Activated gamma-delta T cell treated with Interleukin-2 at 50 U/mL for 16 hours (primary cell): ENCODE measurements at regions not wholly inside any gene's neighbourhood (a gene's known extent, or its start where the extent isn't known, plus 50 kb on each side); places are given as distances from the start of the nearest gene placed in this dataset.

ENCODE experiments used
- DNase-seq: peaks from one replicate; pipeline ENCODE4 v3.0.0-alpha.2; 2020

DNA sequence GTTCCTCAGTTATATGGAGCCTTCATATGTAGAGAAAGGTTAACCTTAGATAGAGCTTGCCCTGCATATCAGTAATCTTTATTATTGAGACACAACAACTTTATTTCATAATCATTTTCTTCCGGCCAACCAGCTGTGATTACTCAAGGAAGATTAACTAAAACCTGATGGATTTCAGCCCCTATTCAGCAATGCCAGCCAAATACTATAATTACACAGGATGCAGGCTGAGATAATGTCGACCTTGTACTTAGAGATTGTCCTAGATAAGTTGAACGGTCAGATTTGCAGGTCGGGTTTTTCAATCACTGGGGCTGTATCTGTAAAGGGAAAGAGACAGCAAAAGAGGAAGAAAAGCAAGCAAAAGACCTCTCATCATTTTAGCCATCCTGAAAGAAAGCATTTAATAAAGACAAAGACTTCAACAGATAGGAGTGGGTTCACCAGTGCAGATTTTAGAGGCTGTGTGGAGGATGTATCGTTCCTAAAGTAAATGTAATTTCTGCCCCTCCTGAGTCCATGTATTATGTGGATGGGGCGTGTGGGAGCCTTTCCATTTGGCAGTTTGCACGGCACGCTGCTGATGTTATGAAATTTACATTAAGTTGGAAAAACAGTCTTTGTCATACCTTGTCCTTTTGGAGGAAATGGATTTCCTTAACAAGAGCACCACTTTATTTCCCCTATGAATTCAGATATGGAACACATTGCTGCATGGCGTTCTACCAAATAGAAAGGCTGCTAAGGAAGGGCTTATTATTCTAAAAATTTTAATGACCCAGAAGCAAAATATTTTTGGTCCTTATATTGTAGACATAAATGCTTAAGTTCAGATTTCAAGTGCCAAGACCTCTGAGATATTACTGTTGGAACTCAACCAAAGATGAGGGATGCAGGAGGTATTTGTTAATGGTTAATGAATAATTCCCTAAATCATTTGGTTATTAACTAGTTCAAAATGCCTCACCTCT is 496.7 kb downstream of the SPRY1 start:
- no peak for DNase-seq

DNA sequence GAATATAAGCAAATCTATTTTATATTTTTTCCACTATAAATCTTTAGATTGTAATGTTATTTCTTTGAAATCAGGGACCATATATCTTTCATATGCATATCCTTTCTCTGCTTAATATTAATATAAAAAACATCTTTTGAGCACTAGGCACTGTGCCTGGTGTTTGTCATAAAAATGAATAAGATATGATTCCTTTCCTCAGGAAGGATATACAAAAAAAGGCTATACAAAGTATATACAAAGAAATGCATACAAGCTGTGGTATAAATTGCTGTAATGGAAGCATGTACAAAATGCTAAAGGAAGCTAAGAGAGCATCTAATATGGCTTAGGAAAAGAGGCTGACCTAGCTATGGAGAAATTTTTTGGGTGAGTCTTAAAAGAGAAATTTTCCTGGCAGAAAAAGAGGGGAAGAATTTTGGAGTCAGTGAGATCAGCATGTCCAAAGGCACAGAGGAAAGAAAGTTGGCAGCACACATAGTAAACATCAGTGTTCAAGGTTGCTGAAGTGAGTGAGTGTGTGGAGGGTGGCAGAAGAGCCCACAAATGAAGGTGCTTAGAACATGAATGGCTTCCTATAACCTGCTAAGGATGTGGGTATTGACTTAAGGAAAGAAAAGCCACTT is 500.0 kb downstream of the SPRY1 start:
- DNase-seq = no peak

DNA sequence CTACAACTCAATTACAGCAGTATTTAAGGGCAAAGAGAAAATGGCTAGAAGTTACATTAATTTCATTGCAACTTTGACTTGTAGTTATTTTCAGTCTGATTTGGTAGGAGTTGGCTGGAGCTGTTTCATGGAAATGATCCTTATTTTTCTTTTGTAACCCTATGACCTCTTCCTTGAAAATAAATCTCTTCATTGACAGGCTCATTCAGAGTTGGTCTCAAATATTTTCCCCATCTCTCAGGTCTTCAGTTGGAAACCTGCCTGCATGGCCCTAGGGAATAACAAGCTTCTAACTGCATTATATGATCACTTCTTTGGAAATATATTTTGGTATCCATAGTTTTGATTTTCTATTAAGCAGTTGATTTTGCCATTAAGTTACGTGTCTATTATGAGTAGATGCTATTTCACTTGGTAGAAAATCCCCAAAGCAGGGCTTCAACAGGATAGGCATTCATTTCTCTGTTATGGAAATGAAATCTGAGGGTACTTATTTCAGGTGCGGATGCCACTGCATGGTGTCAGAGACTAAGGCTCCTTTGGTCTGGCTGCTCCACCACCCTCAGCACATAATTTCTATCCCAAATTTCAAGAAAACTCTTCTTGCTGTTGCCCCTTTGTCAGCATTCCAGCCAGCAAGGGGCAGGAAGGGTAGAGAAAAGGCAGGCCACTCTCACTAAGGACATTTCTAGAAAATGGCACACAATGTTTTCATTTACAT is 502.5 kb downstream of the SPRY1 start:
- no peak for DNase-seq

DNA sequence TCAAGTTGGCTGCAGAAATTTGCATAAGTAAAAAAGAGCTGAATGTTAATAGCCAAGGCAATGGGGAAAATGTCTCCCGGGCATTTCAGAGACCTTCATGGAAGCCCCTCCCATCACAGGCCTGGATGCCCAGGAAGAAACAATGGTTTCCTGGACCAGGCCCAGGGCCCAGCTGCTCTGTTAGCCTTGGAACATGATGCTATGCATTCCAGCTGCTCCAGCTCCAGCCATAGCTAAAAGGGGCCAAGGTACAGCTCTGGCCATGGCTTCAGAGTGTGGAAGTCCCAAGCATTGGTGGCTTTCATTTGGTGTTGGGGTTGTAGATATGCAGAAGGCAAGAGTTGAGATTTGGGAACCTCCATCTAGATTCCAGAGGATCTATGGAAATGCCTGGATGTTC is 508.3 kb downstream of the SPRY1 start:
- no peak for DNase-seq

DNA sequence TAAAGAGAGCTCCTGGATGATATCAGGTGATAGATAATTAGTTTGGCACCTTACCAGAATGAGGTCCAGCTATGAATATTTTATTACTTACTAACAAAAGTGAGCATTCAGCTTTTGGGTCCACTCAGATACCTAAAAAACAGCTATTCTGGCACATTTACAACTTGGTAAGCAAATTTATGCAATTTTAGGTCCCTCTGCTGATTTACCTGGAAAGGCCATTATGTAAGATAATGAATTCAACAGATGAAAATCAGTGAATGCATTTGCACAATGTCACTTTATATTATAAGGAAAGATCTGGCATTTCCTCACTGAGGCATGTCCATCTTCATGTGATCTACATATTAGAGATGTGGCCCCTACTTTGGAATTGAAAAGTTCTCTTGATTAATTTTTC is 517.0 kb downstream of the SPRY1 start:
- no peak for DNase-seq

DNA sequence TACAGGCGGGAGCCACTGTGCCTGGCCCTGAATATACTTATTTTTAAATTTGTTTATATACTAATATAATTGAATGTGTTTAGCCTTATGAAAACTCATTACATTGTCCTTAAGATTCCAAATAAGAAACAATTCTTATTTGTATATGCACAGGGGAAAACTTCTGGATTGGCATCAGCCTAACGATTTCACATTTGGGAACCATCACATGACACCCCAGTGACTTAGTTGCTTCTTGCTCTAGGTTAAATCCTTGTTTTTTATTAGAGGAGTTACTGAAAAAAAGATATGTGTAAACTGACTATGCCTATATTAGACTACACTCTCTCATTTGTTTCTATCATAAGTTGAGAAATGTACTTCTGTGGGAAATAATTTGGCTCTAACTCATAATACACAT is 520.2 kb downstream of the SPRY1 start:
- DNase-seq = no peak

DNA sequence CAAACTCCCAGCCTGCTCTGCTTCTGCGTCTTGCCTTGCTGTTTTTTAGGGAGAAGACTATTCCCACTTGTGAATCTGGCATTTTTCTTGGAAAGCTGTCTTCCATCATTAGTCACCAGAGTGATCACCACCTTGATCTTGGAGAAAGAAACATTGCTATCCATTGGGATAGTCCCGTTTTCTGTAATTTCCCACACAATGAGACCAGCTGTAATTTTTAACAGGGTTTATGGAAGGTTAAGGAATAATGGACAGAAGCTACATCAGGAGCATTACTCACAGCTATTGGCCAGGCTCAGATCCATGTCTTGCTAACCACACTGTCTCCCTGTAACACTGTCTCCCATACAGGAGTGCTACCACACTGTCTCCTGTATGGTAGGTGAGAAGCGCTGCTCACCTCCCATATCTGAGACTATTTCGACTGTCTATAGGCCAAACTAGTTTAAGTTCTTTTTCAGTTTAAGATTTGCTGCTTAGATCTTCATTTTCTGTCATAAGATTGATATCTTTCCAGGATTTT is 523.0 kb downstream of the SPRY1 start:
- DNase-seq = no peak

DNA sequence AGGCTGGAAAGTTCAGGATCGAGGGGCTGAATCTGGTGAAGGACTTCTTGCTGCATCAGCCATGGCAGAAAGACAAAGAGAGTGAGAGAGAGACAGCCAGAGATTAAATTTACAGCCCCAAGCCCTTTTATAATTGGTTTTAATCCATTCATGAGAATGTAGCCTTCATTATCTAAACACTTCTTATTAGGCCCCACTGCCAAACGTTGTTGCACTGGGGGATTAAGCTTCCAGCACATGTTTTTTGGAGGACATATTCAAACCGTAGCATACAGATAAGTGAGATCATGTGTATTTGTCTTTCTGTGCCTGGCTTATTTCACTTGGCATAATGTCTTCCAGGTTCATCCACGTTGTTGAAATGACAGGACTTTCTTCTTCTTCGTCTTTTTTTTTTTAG is 524.7 kb downstream of the SPRY1 start:
- no peak for DNase-seq

DNA sequence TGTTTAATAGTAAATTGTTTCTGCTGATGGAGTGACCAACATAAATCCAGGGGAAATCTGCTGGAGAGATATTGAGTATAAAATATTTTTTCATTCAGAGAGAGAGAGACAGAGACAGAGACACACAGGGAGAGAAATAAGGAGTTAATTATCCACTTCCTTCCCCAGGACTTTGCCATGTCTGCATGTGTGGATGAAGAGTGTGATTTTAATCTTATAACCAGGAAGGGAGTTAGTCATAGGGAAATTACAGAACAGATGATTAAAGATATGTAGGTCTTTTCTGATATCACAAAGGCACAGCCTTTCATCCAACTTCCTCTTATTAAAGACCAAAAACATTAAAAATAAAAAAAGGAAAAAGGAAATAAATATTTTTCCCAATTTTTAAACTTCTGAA is 526.3 kb downstream of the SPRY1 start:
- DNase-seq = no peak

DNA sequence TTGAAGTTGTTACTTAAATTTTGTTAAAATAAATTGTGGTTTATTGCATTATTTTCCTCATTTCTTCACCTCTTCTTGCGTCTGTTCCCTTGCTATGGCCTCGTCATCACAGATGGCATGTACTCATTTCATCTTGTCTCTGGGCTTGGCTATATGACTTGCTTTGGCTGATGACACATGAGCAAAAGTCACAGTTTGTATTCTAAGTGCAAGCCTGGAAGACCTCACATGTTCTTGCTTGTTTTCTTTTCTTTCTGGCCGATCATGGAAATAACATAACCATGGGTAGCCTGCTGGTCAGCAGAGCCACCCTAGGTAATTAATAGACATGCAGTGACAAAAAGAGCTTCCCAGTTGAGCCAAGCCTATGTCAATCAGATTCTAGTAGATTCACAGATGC is 527.9 kb downstream of the SPRY1 start:
- DNase-seq = no peak

DNA sequence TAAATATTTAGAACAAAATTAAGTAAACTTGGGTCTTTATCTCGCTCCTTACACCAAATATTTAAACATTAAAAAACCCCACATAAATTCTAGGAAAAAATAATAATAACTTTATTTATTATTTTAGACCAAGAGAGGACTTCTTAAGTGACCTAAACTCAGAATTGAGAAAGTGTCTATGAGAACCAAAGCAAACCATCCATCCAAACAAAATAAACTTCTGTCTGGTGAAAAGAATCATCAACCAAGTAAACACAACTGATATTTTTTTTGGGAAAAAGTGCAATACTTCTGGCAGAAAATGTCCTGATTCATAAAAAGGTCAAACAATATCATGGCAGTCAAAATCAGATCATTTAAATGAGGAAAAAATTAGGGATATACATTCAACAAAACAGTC is 533.0 kb downstream of the SPRY1 start:
- DNase-seq = no peak

DNA sequence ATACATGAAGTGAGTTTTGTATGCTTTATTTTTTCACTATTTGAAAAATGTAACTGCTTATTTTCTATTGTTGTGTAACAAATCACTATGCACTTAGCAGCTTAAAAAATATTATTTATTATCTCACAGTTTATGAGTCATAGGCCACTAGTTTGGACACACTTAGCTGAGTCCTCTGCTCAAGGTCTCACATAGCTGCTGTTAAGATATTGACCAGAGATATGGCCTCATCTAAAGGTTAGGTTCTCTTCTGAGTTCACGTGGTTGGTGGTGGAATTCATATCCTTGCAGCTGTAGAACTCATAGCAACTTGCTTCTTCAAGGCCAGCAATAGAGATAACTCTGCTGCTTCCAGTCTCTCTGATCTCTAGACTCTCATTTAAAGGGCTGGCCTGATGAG is 534.4 kb downstream of the SPRY1 start:
- no peak for DNase-seq

DNA sequence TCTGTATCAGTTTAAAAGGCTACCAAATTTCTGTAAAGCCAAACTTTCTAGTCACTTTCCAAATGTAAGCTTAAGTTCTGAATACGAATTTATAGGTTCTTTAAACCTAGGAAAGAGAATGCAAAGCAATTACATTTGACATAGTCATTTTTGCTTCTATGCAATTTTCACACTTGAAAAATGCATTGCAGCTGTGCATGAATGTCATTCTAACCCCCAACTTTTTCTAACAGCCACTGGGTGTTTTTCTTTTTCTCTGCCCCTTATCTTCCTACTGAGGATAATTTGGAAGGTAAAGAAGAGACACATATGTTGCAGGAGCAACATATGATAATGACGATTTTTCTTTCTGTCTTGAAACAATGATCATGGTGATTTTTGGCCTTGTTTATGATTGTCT is 537.5 kb downstream of the SPRY1 start:
- DNase-seq = no peak

DNA sequence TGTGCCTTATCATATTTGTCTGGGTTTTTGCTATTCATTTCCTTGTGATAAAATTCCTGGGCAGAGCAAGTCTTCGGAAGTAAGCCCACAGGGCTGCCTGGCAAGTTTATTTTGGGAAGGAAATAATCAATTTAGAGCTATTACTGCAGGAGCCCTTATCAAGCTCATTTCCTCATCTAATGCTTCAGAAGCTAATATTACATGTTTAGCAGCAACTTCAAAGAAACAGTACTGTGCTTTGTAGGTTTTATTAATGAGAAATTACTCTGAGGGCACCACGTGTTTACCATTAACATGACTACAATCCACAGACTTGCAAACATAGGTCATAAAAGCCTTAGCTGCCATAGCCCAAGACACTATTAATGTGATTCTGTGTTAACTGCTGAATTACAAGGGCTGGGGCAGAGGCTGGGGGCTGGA is 540.0 kb downstream of the SPRY1 start:
- DNase-seq = no peak

DNA sequence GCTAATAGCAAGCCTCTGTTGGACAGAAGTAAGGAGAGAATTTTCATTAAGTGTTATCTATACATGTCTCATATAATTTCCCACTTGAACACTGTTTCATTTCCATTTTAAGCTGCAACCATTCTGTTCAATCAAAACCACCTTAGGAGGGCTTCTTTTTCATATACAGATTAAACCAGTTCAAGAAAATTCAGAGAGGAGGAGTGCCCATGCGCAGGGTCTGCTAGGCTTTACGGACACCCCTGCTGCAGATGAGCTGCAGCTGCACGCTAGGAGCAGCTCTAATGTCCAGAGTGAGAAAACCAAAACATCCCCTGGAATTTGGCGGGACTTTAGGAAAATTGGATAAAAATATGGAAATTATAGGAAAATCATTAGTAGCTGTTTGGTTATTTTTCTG is 541.0 kb downstream of the SPRY1 start:
- DNase-seq = no peak

DNA sequence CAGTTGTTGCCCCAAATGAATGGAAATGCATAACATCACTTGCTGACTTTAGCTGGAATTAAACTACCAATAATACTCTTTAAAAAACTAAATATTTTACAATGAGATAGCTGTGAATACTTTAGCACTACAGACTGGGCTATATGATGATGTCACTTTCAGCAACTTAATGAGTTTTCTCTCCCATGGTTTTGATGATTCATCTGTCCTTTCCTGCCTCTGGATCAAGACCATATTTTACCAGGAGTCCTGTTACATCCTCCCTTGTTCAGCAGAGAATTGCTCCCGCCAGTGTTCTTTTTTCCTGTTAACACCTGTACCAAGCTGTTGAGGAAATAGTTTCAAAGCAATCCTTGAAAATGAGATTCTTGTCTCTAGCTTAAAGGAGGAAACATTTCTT is 543.0 kb downstream of the SPRY1 start:
- DNase-seq = no peak

DNA sequence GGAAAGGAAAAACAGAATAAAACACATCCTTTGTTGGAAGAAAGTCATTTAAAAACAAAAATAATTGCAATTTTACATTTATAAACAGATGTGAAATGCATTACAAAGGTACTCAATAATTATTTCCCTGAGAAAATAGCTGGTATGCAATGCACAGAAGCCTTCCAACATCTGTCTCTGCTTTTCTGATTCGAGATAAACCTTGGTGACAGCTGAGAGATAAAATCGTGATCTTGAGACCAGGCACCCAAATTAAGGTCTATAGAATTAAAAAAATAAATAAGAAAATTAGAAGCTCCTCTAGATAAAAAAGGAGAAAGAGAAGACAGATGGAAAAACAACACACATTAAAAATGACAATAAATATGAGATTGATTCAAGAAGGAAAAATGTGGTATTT is 544.0 kb downstream of the SPRY1 start:
- DNase-seq = no peak

DNA sequence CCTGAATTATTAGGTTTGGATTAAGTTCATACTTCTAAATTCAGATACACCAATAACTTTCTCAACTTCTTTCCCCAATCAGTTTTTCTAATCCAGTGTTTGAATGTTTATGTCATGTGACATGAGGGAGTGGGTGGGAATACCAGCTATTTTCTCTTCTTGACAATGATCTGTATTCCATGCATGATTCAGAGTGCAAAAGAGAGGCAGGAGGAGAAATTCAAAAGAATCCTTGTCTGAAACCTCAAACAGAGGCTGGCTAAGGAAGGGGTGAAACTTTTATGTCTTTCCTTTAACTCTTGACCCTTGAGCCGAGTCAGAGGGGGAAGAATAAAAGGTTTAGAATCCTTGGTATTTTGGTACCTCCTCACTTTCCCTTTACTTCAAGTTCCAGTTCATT is 544.7 kb downstream of the SPRY1 start:
- DNase-seq = no peak

DNA sequence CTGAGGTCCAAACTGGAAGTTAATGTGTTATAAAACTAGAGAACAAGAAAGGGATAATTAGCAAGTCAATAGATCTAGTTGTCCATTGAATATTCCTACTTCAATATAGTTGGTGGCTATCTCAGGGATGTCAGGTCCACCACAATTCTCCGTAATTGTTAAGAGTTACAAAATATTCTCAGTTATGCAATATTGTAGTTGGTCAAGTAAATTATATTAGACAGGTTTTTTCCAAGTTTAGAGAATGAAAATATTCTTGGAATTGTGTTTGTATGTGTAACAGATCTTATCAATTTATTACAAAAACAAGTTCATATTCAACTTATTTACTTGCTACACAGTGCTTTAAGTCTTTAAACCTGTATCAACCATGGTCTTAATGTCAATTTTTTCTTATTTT is 547.4 kb downstream of the SPRY1 start:
- no peak for DNase-seq

DNA sequence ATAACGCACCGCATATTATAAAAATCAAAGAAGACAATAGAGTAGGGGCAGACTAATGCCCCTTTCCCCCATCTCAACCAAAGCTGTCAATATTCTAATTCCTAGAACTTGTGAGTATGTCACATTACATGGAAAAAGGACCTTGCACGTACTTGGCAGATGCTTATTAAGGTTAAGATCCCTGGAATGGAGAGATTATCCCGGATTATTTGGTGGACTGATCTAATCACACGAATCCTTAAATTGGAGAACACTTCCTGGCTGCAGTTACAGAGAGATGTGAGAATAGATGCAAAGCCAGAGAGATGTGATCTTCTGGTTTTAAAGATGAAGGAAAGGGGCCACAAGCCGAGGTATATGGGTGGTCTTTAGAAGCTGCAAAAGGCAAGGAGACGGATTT is 548.7 kb downstream of the SPRY1 start:
- DNase-seq = no peak

DNA sequence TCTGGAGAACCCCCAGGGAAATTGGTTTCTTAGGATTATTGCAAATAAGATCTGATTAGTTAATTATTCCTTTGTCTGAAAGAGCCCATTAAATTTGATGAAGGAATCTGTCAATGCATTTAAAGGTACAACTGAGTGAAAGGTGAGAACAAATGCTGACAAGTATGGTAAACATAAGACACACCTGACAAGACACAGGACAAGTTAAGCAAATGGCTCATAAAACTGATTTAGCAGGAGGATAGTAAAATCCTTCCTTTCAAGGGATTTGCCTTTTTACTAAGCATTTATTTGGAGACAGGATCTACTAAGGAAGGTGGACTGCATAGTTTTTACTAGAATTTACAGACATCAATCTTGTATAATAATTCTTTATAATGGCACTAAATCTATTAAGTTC is 553.9 kb downstream of the SPRY1 start:
- DNase-seq = no peak

DNA sequence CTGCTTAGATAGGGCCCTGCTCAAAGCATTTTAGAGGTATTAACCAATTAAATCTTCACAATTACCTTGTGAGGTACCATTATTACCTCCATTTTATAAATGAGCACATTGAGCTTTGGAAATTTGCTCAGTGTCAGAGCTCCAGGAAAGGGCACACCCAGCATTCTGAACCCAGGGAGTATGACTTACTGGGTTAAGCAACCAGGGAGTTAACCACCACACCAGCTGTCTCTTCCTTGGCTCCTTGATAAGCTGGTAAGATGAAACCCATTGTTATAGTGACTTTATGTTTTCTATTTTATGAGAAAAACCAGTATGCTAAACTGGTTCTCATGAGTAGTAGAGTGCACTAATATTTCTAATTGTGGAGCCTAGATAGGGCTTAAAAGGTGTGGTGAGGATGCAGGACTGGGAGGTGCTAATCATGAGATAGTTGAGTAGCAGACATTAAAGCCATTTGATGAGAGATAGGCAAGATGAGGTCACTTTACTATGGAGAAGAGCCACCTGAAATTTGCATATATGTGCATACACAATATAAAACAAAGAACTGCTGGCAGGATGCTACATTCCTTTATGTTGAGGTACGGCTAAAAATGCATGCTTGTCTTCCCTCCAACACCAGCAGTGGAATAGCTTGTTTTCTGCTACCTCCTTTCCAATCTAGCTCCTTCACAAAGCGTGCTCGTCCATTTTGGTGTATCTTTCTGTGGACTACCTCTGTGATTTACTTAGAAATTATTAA is 556.1 kb downstream of the SPRY1 start:
- DNase-seq = no peak

DNA sequence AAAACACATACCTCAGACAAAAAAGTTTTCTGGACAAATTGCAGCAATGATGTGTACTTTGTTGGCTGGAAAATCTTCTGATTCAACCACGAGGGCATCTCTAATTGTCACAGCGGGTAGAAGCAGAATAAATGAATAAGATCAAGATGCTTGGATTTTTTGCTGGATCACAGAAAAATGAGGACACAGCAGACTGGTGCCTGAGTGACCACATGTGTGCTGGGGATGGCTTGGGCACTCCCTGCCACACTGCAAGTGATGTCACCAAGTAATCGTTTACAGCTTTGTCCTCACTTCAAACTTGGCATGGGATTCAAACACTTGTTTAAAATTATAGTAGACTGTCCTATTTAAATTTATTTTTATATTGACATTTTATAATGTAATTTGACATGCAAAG is 557.0 kb downstream of the SPRY1 start:
- DNase-seq = no peak
